ENCODE measurements at regions not wholly inside any gene's neighbourhood (a gene's known extent, or its start where the extent isn't known, plus 50 kb on each side); places are given as distances from the start of the nearest gene placed in this dataset.

GRCh38 chr9:88326936-88327335 lies 61.3 kb upstream of the SPIN1 start:
- DNase-seq (ENCODE audit: low read depth, low spot score) = no peak

GRCh38 chr9:88326015-88326414 lies 62.2 kb upstream of the SPIN1 start:
- no peak for DNase-seq (ENCODE audit: low read depth, low spot score)

DNA sequence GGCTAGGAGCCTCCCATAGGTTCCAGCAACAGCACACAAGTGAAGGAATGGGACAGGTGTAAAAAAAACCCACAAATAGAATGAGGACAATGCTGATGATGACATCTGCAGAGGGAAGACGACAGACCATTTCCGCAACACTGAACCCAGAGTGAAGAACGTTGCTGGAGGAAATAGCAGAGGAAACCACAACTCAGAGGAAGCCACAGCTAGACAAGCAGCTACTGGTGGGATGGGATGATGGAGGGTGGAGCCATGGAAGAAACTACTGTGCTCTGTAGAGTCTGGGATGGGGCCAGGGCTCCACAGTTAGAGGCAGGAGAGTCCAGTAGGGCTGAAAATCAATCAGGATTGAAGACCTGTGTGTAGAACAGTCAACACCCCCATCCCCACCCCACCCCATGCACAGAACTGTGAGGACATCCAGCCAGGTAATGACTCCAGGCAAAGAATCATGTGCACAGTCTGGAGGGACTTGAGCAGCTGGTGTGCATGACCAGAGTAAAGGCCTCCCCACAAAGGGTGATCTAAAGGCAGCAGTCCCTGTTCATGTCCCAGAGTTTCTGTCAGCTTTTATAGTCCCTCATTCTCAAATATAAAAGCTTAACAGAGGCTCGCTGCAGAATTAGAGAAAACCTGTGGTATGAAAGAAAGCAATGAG lies 65.2 kb upstream of the SPIN1 start:
- no peak for DNase-seq (ENCODE audit: low read depth, low spot score)

DNA sequence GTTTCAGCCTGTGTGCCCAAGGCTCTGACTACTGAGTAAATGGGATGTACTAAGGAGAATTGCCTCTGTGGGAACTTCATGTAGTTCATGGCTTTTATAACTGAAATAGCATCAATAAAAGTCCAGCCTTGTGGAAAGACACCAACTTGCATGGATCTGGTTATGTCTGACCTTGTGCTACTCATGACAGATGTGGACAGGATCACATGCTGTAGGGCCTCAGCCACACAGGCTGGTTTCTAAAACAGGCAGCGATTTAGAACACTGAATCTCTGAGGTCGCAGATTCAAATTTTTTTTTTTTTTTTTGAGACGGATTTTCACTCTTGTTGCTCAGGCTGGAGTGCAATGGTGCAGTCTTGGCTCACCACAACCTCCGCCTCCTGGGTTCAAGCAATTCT lies 66.5 kb upstream of the SPIN1 start:
- no peak for DNase-seq (ENCODE audit: low read depth, low spot score)

DNA sequence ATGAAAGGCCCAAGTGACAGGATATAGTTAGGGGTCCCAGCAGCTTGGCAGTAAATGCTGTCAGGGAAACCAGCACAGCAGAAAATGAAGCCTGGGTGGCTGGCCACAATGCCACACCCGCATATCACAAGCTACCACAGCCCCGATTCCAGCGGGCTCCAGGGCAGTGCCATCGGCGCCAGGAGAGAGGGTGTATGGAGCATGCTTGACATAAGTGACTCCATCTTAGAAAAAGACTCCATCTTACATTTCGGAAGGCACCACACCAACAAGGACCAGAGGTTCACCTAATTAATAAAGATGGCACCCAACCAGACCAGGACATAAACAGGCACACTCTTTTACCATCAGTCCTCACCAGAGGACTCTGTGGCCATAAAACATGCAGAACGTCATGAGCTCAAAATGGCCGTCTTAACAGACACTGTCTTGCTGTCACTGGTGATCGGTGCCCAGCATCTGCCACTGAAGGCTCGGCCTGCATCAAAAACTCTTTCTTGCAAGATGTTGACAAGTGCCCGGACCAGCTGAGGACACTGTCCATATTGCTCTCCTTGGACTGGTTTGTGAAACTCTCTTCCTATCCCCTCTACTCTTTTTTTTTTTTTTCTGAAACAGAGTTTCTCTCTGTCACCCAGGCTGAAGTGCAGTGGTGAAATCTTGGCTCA lies 67.4 kb upstream of the SPIN1 start:
- DNase-seq (ENCODE audit: low read depth, low spot score) = no peak

GRCh38 chr9:88319936-88320747 lies 68.1 kb upstream of the SPIN1 start:
- DNase-seq (ENCODE audit: low read depth, low spot score) = peak; percentile 19

DNA sequence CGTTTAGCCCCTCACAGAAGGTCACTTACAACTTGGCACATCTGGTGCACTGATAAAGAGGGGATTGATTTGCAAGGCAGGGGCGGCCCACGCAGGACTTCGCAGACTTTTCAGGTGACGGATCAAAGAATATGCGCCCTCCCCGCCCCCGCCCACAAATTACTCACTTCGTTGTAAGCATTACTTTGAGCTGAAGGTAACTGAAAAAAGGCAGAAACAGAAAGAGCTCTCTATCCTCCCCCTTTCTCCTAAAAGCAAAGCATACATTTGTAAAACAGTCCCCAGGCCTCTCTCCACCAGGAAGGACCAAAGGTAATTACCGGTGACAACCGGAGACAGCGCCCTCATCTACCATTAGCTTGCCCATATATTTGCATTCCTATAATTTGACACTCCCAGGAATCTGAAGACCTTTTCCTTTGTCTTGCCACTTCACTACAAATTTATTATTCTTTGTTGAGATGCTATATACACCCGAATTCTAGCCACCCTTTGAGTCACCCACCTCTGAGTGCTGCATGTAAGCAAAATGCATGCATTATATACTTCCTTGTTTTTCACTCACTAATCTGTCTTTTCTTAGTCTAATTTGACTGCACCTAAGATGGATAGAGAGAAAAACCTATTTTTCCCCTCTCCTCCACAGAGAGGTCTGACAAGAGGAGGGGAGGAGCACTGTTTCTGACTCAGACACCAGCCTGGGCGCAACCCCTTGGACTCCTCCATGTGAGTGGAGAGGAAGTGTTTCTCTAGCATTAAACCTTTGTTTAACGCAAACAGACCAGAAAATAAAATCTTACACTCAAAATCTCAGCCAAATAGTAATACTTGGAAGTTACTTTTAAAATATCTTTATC lies 74.7 kb upstream of the SPIN1 start:
- DNase-seq (ENCODE audit: low read depth, low spot score) = no peak

- DNase-seq (ENCODE audit: low read depth, low spot score) = no peak
These were observed 75.6 kb upstream of the SPIN1 start for GRCh38 chr9:88312517-88313103.

DNA sequence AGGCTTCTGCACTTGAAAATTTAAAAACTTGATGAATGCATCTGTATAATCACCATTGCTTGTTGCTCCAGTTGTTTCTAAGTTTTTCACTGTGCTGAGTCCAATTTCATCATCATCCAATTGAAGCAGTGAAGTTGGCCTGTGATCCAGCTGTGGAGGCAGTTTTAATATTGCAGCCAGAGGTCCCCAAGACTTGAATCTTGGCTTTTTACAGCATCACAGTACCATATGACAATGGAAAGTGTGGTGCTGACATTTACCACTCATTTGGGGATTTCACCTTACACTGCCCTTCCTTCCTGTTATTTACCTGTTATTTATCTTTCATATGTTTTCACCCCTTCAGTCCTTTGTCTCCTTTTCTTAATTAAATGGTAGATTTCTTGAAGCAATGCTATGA lies 76.2 kb upstream of the SPIN1 start:
- no peak for DNase-seq (ENCODE audit: low read depth, low spot score)

GRCh38 chr9:88310310-88310980 lies 77.8 kb upstream of the SPIN1 start:
- DNase-seq (ENCODE audit: low read depth, low spot score) = no peak

DNA sequence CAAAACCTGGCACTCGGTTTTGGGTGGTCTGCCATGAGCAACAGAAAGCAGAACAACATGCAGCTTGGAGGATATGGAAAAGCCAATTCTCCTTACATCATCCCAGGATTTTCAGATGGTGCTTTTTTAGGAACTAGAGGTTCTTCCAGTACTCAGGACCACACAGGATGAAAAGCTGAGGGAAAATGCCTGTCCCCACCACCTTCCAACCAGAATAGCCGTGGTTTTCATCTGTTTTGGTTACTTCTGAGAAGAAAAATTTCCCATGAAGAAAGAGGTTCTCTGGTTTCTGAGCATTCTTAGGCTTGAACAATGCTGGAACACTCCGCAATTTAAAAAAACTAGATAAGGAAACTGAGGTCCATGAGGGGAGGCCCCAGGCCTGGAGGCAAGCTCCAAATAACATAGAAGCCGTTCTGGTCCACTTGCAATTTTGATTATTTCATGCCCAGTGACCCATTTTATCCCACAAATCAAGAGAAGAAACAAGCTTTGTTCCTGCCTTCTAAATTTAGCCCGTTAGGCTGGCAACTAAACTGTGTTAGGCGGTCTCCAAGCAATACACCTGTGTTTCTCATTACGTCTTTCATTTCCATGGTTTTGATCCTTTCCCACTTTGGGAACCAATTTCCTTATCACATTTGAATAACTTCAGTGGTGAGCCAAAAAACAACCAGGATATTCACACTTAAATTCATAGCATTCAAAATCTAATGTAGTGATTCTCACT lies 79.2 kb upstream of the SPIN1 start:
- DNase-seq (ENCODE audit: low read depth, low spot score) = no peak

DNA sequence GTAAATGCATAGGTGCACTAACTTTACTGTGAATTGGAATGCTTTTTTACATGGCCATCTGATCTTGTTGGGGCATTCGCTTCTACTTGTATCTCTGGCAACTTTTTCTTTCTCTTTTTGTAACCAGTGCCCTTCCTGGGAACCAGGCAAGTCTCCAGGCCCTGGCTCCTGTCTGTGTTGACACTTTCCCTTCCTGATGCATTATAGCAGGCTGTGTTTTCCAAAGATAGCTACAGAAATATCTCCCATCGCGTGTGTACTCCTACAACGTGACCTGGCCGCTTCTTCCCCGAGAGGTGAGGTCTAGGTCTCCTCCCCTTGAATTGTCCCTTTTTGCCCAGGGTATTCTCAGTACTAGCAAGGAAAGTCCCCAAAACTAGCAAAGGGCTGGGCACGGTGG lies 81.1 kb upstream of the SPIN1 start:
- DNase-seq (ENCODE audit: low read depth, low spot score) = no peak

- DNase-seq (ENCODE audit: low read depth, low spot score) = no peak
These were observed 84.4 kb upstream of the SPIN1 start for GRCh38 chr9:88303721-88304451.

- DNase-seq (ENCODE audit: low read depth, low spot score) = no peak
These were observed 85.5 kb upstream of the SPIN1 start for GRCh38 chr9:88302579-88303324.

- DNase-seq (ENCODE audit: low read depth, low spot score) = no peak
These were observed 87.7 kb upstream of the SPIN1 start for GRCh38 chr9:88300556-88300955.

GRCh38 chr9:88291856-88292255 lies 96.4 kb upstream of the SPIN1 start:
- DNase-seq (ENCODE audit: low read depth, low spot score) = no peak

DNA sequence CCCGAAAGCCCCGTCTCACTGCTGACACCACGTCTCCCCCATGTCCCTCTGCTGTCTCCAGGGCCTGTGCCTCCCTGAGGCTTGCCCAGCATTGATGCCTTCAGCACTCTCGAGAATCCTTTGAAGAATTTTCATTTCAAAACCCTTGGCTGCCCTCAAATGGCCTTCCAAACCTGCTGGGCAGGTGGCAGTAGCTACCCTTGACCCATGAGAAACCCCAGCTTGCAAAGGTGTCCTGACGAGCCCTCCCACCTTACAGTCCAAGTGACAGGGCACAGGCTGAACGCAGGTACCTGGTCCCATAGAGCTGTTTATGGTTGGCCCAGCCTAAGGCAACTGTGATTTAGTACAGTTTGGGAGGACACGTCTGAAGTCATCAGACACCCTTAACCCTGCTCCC lies 97.2 kb upstream of the SPIN1 start:
- DNase-seq (ENCODE audit: low read depth, low spot score) = no peak

DNA sequence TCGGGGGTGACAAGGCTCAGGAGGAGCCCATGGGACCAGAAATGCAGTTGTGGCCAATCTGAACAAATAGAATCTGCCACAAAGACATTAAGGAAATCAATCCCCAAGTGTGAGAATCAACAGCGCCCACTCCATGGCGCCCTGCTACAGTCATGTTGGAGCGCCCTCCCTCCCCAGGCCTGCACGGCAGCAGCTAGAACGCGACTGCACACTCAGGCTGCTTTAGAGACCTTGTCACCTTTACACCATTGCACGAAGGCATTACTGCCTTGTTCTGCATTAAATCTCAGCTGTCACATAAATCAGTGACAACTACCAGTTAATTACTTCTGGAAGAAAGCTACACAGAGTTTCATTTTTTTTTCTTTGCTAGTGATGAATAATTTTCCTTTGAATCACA lies 98.7 kb upstream of the SPIN1 start:
- DNase-seq (ENCODE audit: low read depth, low spot score) = no peak

- DNase-seq (ENCODE audit: low read depth, low spot score) = no peak
These were observed 100.3 kb upstream of the SPIN1 start for GRCh38 chr9:88287972-88288371.
